K562 (cell line): ENCODE measurements at regions not wholly inside any gene's neighbourhood (a gene's known extent, or its start where the extent isn't known, plus 50 kb on each side); places are given as distances from the start of the nearest gene placed in this dataset.

Experiments used
- ATAC-seq: fragments of 200-7000 bp; cut with Tn5 transposase; 3 replicates; pipeline ENCODE4 v1.9.1; 2020; ENCODE audit warnings: moderate library complexity
- BruUV-seq: library from RNA; stranded (reverse); fragments of 400-500 nt; replicated peaks from 2 replicates; lab custom pipeline; 2021; lab: Mats Ljungman, UMichigan
- CTCF ChIA-PET: fragments of 300-600 bp; formaldehyde crosslinking; extraction: SDS; loops from one replicate; lab custom pipeline; 2021; ENCODE audit warnings: low intra/inter-chr PET ratio; lab: Yijun Ruan, JAX
- POLR2A ChIA-PET: fragments of 300-600, 350-650 bp; sonication (Branson Sonifier 250); formaldehyde crosslinking; extraction: SDS; loops from one replicate; lab custom pipeline; 2021; ENCODE audit warnings: antibody characterized with exemption, inconsistent platforms; lab: Yijun Ruan, JAX
- DNase-seq, 4 experiments: peaks; one replicate each; pipeline versions ENCODE4 v3.0.0 to v3.0.0-alpha.2; 2011 to 2018; ENCODE audit warnings: low spot score in 3 of 4, mixed read lengths in 3 of 4; ENCODE audit errors: extremely low read depth in 1 of 4
- FAIRE-seq: peaks from 2 replicates; lab custom pipeline; 2011; peaks lifted over from hg19 to GRCh38; lab: Jason Lieb, UNC
- H2AFZ ChIP-seq: 2 replicates; pipeline ENCODE4 v1.6.0; 2011; ENCODE audit warnings: low read depth, low read length, control low read depth, inconsistent platforms
- H3K27ac ChIP-seq: fragments of 200-600 bp; 3 replicates; pipeline ENCODE4 v1.8.0; 2011; ENCODE audit warnings: low read depth, mild to moderate bottlenecking, control low read depth, inconsistent platforms, low read length, moderate library complexity, mixed read lengths; ENCODE audit errors: extremely low read depth
- H3K27me3 ChIP-seq, 2 experiments: fragments of 300-600 bp in 1 of 2; 2 replicates in 1 of 2; 3 replicates in 1 of 2; pipeline versions ENCODE4 v1.6.0 to v1.8.0; 2011; ENCODE audit warnings: inconsistent platforms in 2 of 2, low read length in 2 of 2, mild to moderate bottlenecking in 1 of 2, mixed read lengths in 1 of 2, moderate library complexity in 1 of 2; ENCODE audit not compliant: control insufficient read depth in 2 of 2, insufficient read depth in 2 of 2
- H3K36me3 ChIP-seq: fragments of 300-600 bp; 3 replicates; pipeline ENCODE4 v1.8.0; 2011; ENCODE audit warnings: mild to moderate bottlenecking, low read length, inconsistent platforms; ENCODE audit not compliant: control insufficient read depth, insufficient read depth
- H3K4me1 ChIP-seq, 2 experiments: fragments of 200-600 bp in 1 of 2; replicated peaks in 1 of 2; 2 replicates in 1 of 2; 3 replicates in 1 of 2; pipeline versions ENCODE4 v1.5.1 to v1.8.0; 2011; ENCODE audit warnings: inconsistent platforms in 2 of 2, low read length in 2 of 2, mild to moderate bottlenecking in 1 of 2, mixed read lengths in 1 of 2, moderate library complexity in 1 of 2; ENCODE audit not compliant: control insufficient read depth in 2 of 2, insufficient read depth in 2 of 2
- H3K4me2 ChIP-seq: 2 replicates; pipeline ENCODE4 v1.6.1; 2011; ENCODE audit warnings: low read length, control low read depth, inconsistent platforms, mixed read lengths; ENCODE audit not compliant: insufficient read depth
- H3K4me3 ChIP-seq: fragments of 200-600 bp; sonication (generic), shearing (Covaris generic); 2 replicates; pipeline ENCODE4 v1.5.1; 2016; ENCODE audit warnings: control low read depth, inconsistent platforms
- H3K79me2 ChIP-seq: fragments of 200-600 bp; 3 replicates; pipeline ENCODE4 v1.8.0; 2011; ENCODE audit warnings: low read length, inconsistent platforms; ENCODE audit not compliant: control insufficient read depth, insufficient read depth
- H3K9ac ChIP-seq, 2 experiments: 2 replicates each; pipeline versions ENCODE4 v1.6.0 to v1.6.1; 2011; ENCODE audit warnings: low read depth in 2 of 2, low read length in 2 of 2, control low read depth in 1 of 2, inconsistent platforms in 1 of 2, mild to moderate bottlenecking in 1 of 2, mixed read lengths in 1 of 2; ENCODE audit not compliant: insufficient read depth in 1 of 2
- H3K9me1 ChIP-seq: one replicate; pipeline ENCODE4 v1.6.0; 2011; ENCODE audit warnings: inconsistent platforms, mild to moderate bottlenecking, low read length, moderate library complexity; ENCODE audit not compliant: control insufficient read depth, insufficient read depth
- H3K9me3 ChIP-seq: replicated peaks from 2 replicates; pipeline ENCODE4 v1.5.1; 2011; ENCODE audit warnings: low read depth, low read length, inconsistent platforms; ENCODE audit not compliant: control insufficient read depth, insufficient read depth
- H4K20me1 ChIP-seq: replicated peaks from 2 replicates; pipeline ENCODE4 v1.6.1; 2011; ENCODE audit warnings: low read length, inconsistent platforms, mixed read lengths; ENCODE audit not compliant: control insufficient read depth, insufficient read depth
- ARID2 ChIP-seq: fragments of 450-650 bp; IDR thresholded peaks from 2 replicates; pipeline ENCODE4 v1.6.1; 2017; ENCODE audit warnings: antibody characterized with exemption, mild to moderate bottlenecking
- ATF1 ChIP-seq, 2 experiments: fragments of 450-650 bp in 1 of 2; IDR thresholded peaks; 2 replicates each; pipeline ENCODE4 v1.6.1; 2016; ENCODE audit warnings: missing compliant biosample characterization in 1 of 2, missing genetic modification characterization in 1 of 2
- BCOR ChIP-seq: fragments of 450-650 bp; IDR thresholded peaks from 2 replicates; pipeline ENCODE4 v1.6.1; 2016
- BRD4 ChIP-seq: fragments of 200-600 bp; sonication (generic); IDR thresholded peaks from 2 replicates; pipeline ENCODE4 v1.6.1; 2017; ENCODE audit warnings: inconsistent platforms
- EGR1 ChIP-seq: fragments of 450-650 bp; conservative IDR thresholded peaks from 2 replicates; pipeline ENCODE4 v1.6.1; 2017; ENCODE audit warnings: mild to moderate bottlenecking
- EWSR1 ChIP-seq: fragments of 450-650 bp; IDR thresholded peaks from 2 replicates; pipeline ENCODE4 v1.6.1; 2018; ENCODE audit warnings: borderline replicate concordance, mild to moderate bottlenecking, low read depth, moderate library complexity; ENCODE audit not compliant: partially characterized antibody
- MCM2 ChIP-seq: fragments of 450-650 bp; IDR thresholded peaks from 2 replicates; pipeline ENCODE4 v1.6.1; 2017; ENCODE audit warnings: low read depth, mild to moderate bottlenecking
- MED1 ChIP-seq: sonication (generic); formaldehyde crosslinking; IDR thresholded peaks from 2 replicates; pipeline ENCODE4 v1.8.1; 2023; ENCODE audit warnings: missing genetic modification reagents, borderline replicate concordance
- MEF2D ChIP-seq: conservative IDR thresholded peaks from 2 replicates; pipeline ENCODE4 v1.6.1; 2016; ENCODE audit warnings: low read depth, missing genetic modification characterization, missing compliant biosample characterization
- NELFE ChIP-seq: IDR thresholded peaks from 2 replicates; pipeline ENCODE4 v1.6.1; 2011; ENCODE audit warnings: mild to moderate bottlenecking; ENCODE audit not compliant: insufficient read depth, insufficient read length
- SIN3A ChIP-seq, 2 experiments: fragments of 150-350 bp in 1 of 2; IDR thresholded peaks; 2 replicates each; pipeline ENCODE4 v1.6.1; 2011 to 2016; ENCODE audit warnings: borderline replicate concordance in 2 of 2, low read depth in 2 of 2, low read length in 2 of 2, mild to moderate bottlenecking in 2 of 2, moderate library complexity in 2 of 2; ENCODE audit not compliant: control insufficient read depth in 1 of 2
- TGIF2 ChIP-seq: sonication (generic); formaldehyde crosslinking; IDR thresholded peaks from 2 replicates; pipeline ENCODE4 v1.8.1; 2022; ENCODE audit warnings: mild to moderate bottlenecking, missing genetic modification reagents, moderate library complexity
- ZKSCAN3 ChIP-seq: fragments of 250-450 bp; sonication (Bioruptor Pico); IDR thresholded peaks from 2 replicates; pipeline ENCODE4 v1.4.0; 2020
- ZNF347 ChIP-seq: fragments of 450-650 bp; formaldehyde crosslinking; IDR thresholded peaks from 2 replicates; pipeline ENCODE4 v1.4.0; 2020; ENCODE audit warnings: low read depth, mild to moderate bottlenecking, moderate library complexity
- ZNF695 ChIP-seq: fragments of 450-650 bp; formaldehyde crosslinking; IDR thresholded peaks from 2 replicates; pipeline ENCODE4 v1.4.0; 2020; ENCODE audit warnings: mild to moderate bottlenecking, moderate library complexity
- WGBS: fragments of 100-300 bp; shearing (Covaris generic); methylation state at CpG from one replicate; pipeline ENCODE4 v1.1.6; 2016; ENCODE audit warnings: low coverage, mixed read lengths; ENCODE audit not compliant: insufficient coverage; ENCODE audit errors: missing lambda C conversion rate; 5-methylcytosine and 5-hydroxymethylcytosine counted together
- in situ Hi-C: fragments of 300-500 bp; cut with MboI; formaldehyde crosslinking; loops from 4 replicates; pipeline ENCODE4 v1.15.0; 2018; ENCODE audit warnings: inconsistent platforms, mixed read lengths
- intact Hi-C: fragments of 100-400 bp; cut with micrococcal nuclease; formaldehyde crosslinking; loops from 2 replicates; pipeline ENCODE4 v1.14.2; 2022
- TF ChIP-seq, protein P1 (sequence below): fragments of 450-650 bp; formaldehyde crosslinking; IDR thresholded peaks from 2 replicates; pipeline ENCODE4 v1.4.0; 2022; ENCODE audit warnings: mild to moderate bottlenecking, moderate library complexity
- TF ChIP-seq, protein P2 (sequence below): fragments of 250-450 bp; sonication (Bioruptor Pico); IDR thresholded peaks from 2 replicates; pipeline ENCODE4 v1.4.0; 2020; ENCODE audit warnings: mild to moderate bottlenecking, moderate library complexity
- TF ChIP-seq, protein P3 (sequence below): fragments of 450-650 bp; formaldehyde crosslinking; conservative IDR thresholded peaks from 2 replicates; pipeline ENCODE4 v1.4.0; 2022; ENCODE audit warnings: mild to moderate bottlenecking, missing genetic modification characterization
- TF ChIP-seq, protein P4 (sequence below): fragments of 250-450 bp; sonication (Bioruptor Pico); IDR thresholded peaks from 2 replicates; pipeline ENCODE4 v1.8.0; 2022; ENCODE audit warnings: moderate library complexity, mild to moderate bottlenecking, inconsistent platforms

DNA sequence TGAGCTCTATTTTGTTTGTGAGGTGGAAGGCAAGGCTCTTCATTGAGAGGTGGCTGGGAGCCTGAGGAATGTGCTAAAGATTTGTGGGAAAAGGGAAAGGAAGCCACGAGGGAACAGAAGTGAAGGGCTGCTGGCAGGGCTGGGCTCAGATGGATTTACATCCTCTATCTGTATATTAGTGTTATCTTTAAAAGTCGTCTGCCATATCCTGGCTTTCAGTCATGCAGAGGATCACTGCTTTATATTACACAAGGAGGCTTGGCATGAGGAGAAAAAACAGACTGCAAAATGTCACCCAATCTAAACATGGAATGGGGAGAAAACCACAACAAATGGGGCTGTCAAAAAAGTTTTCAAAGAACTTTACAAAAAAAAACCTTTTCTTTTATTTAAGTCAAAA is 434.4 kb downstream of the HRH4 start:
- ChIA-PET CTCF (no interaction called here), POLR2A (no interaction called here)
- ATAC-seq: no peak
- BruUV-seq: no TSS peak
- Histone ChIP-seq H3K79me2 (no peaks in the 10 kb centered on the region), H3K9me3 (no peaks in the 10 kb centered on the region), H3K27me3 (no peaks in the 10 kb centered on the region), H3K9me1 (no peaks in the 10 kb centered on the region), H3K9ac (no peak overlapping the region), H3K4me1 (no peaks in the 10 kb centered on the region), H3K36me3 (no peaks in the 10 kb centered on the region), H3K27ac (no peak overlapping the region), H4K20me1 (no peaks in the 10 kb centered on the region), H3K4me2 (no peak overlapping the region), H2AFZ (no peak overlapping the region), H3K4me3 (no peak overlapping the region)
- TF ChIP-seq BRD4: no peak
- no peak for TF ChIP-seq ATF1 (CRISPR knock-in tag; IDR thresholded peaks at IDR 0.05)
- TF ChIP-seq ATF1 (tag; IDR thresholded peaks at IDR 0.05): no peak
- TF ChIP-seq EWSR1: no peak
- TF ChIP-seq MCM2: no peak
- TF ChIP-seq ZNF695 (CRISPR knock-in tag): no peak
- no peak for TF ChIP-seq MED1 (CRISPR knock-in tag)
- no peak for TF ChIP-seq ZKSCAN3 (CRISPR knock-in tag)
- TF ChIP-seq NELFE: no peak
- TF ChIP-seq, protein P1, sequence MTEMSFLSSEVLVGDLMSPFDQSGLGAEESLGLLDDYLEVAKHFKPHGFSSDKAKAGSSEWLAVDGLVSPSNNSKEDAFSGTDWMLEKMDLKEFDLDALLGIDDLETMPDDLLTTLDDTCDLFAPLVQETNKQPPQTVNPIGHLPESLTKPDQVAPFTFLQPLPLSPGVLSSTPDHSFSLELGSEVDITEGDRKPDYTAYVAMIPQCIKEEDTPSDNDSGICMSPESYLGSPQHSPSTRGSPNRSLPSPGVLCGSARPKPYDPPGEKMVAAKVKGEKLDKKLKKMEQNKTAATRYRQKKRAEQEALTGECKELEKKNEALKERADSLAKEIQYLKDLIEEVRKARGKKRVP (CRISPR knock-in tag): no peak
- no peak for TF ChIP-seq EGR1
- TF ChIP-seq, protein P2, sequence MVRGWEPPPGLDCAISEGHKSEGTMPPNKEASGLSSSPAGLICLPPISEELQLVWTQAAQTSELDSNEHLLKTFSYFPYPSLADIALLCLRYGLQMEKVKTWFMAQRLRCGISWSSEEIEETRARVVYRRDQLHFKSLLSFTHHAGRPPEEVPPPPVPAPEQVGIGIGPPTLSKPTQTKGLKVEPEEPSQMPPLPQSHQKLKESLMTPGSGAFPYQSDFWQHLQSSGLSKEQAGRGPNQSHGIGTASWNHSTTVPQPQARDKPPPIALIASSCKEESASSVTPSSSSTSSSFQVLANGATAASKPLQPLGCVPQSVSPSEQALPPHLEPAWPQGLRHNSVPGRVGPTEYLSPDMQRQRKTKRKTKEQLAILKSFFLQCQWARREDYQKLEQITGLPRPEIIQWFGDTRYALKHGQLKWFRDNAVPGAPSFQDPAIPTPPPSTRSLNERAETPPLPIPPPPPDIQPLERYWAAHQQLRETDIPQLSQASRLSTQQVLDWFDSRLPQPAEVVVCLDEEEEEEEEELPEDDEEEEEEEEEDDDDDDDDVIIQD (CRISPR knock-in tag): no peak
- no peak for TF ChIP-seq SIN3A (IDR thresholded peaks at IDR 0.05; ENCODE audit: borderline replicate concordance in 2 of 2, control insufficient read depth in 1 of 2, low read depth in 2 of 2, low read length in 2 of 2)
- TF ChIP-seq ZNF347 (CRISPR knock-in tag): no peak
- no peak for TF ChIP-seq TGIF2 (CRISPR knock-in tag)
- TF ChIP-seq ARID2: no peak
- TF ChIP-seq, protein P3, sequence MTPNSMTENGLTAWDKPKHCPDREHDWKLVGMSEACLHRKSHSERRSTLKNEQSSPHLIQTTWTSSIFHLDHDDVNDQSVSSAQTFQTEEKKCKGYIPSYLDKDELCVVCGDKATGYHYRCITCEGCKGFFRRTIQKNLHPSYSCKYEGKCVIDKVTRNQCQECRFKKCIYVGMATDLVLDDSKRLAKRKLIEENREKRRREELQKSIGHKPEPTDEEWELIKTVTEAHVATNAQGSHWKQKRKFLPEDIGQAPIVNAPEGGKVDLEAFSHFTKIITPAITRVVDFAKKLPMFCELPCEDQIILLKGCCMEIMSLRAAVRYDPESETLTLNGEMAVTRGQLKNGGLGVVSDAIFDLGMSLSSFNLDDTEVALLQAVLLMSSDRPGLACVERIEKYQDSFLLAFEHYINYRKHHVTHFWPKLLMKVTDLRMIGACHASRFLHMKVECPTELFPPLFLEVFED (CRISPR knock-in tag): no peak
- TF ChIP-seq, protein P4, sequence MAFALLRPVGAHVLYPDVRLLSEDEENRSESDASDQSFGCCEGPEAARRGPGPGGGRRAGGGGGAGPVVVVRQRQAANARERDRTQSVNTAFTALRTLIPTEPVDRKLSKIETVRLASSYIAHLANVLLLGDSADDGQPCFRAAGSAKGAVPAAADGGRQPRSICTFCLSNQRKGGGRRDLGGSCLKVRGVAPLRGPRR: no peak
- no peak for TF ChIP-seq BCOR
- TF ChIP-seq MEF2D (tag): no peak
- intact Hi-C loops (no loop called here), in situ Hi-C loops (no loop called here)
- 0% methylated on average over 2 of the region's 2 CpGs for WGBS
- no peak for FAIRE-seq
- DNase-seq: no peak
